ENCODE measurements at regions not wholly inside any gene's neighbourhood (a gene's known extent, or its start where the extent isn't known, plus 50 kb on each side); places are given as distances from the start of the nearest gene placed in this dataset.

- Histone ChIP-seq H3K36me3 (no peaks in the 10 kb centered on the region), H3K27ac (no peak overlapping the region), H4K20me1 (no peaks in the 10 kb centered on the region), H3K4me3 (no peak overlapping the region), H3K4me1 (no peaks in the 10 kb centered on the region), H3K27me3 (no peaks in the 10 kb centered on the region), H3K4me2 (no peak overlapping the region), H3K9me3 (replicated peaks in 1 of 11) (no peaks in the 10 kb centered on the region), H3K9ac (no peak overlapping the region)
- no peak for TF ChIP-seq Cebpa-rat (IDR thresholded peaks at IDR 0.05)
Observed at GRCh38 chr16:17984810-17985209, 351.7 kb downstream of the NPIPA8 start.

- no peak overlapping the region for H3K4me2 ChIP-seq
- TF ChIP-seq Cebpa-rat (IDR thresholded peaks at IDR 0.05), result no peak
- no peaks in the 10 kb centered on the region for H4K20me1 ChIP-seq
- H3K4me1 ChIP-seq, result no peaks in the 10 kb centered on the region
- H3K4me3 ChIP-seq, result no peak overlapping the region
- no peak overlapping the region for H3K27ac ChIP-seq
- H3K9ac ChIP-seq, result no peak overlapping the region
- no peaks in the 10 kb centered on the region for H3K27me3 ChIP-seq
- no peaks in the 10 kb centered on the region for H3K36me3 ChIP-seq
- H3K9me3 ChIP-seq (replicated peaks in 1 of 11), result no peaks in the 10 kb centered on the region
Observed at GRCh38 chr16:17983847-17984639, 352.5 kb downstream of the NPIPA8 start.

DNA sequence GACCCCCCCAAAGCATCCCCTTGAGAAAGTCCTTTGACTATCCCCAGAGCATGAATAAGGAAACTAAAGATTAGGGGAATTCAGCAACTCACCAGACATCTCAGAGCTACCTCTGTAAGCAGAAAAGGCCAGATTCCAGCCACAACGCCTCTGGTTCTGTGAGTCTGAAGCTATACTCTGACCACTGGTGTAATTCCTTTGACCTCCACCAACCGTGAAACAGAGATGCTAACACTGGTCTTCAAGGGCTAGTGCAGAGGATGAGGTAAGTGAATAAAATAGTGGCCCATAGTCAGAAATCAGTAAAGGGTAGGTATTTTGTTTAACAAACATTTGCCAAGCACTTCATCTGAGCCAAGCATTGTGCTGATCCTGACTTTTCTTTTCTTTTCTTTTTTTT is 353.4 kb downstream of the NPIPA8 start:
- Histone ChIP-seq H3K36me3 (no peaks in the 10 kb centered on the region), H3K4me3 (no peak overlapping the region), H4K20me1 (no peaks in the 10 kb centered on the region), H3K9ac (no peak overlapping the region), H3K4me2 (no peak overlapping the region), H3K27ac (no peak overlapping the region), H3K4me1 (no peaks in the 10 kb centered on the region), H3K27me3 (no peaks in the 10 kb centered on the region), H3K9me3 (replicated peaks in 1 of 11) (no peaks in the 10 kb centered on the region)
- TF ChIP-seq Cebpa-rat (IDR thresholded peaks at IDR 0.05), result no peak

DNA sequence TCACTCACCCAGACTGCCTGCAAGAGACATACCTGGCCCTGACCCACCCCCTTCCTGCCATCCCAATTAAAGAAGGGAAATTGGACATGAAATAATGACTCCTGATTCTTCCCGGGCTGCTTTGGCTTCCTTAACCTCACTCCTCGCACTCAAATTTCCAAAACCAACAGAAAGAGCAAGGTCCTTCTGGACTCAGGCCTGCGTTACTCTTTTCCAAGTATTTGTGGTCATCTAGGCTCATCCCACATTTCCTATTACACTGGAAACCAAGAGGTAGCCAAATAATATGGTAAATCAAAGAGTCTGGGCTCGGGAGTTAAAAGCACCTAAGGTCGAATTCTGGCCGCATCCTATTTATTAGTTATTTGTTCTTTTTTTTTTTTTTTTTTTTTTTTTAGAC is 359.3 kb downstream of the NPIPA8 start:
- Histone ChIP-seq H3K36me3 (no peaks in the 10 kb centered on the region), H3K4me3 (no peak overlapping the region), H3K4me2 (no peak overlapping the region), H4K20me1 (no peaks in the 10 kb centered on the region), H3K27ac (no peak overlapping the region), H3K9me3 (replicated peaks in 1 of 11) (no peaks in the 10 kb centered on the region), H3K4me1 (no peaks in the 10 kb centered on the region), H3K27me3 (no peaks in the 10 kb centered on the region), H3K9ac (no peak overlapping the region)
- TF ChIP-seq Cebpa-rat (IDR thresholded peaks at IDR 0.05), result no peak

DNA sequence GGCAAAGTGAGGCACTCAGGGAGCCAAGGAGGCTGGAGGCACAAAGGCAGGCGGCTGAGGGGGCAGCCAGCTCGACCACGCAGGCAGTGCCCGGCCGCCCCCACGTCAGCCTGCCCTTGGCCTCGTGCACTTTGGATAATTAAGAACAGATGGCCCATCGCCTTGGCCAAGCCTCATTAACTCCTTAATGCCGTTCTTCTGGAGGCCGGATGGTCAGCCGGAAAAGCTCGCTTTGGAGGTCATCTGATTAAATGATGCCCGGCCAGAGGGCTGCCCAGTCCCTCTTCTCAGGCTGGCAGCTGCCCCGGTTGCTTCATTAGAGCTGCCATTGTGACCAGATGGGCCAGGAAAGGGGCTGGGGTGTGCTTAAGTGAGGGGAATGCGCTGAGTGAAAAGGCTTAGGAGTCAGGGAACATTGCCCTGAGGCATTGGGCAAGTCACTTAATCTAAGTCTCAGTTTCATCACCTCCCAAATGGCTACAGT is 364.0 kb downstream of the NPIPA8 start:
- H3K4me1 ChIP-seq, result no peaks in the 10 kb centered on the region
- H3K4me2 ChIP-seq, result no peak overlapping the region
- no peak overlapping the region for H3K4me3 ChIP-seq
- no peaks in the 10 kb centered on the region for H3K27me3 ChIP-seq
- no peak overlapping the region for H3K27ac ChIP-seq
- no peaks in the 10 kb centered on the region for H3K36me3 ChIP-seq
- no peaks in the 10 kb centered on the region for H4K20me1 ChIP-seq
- H3K9me3 ChIP-seq (replicated peaks in 1 of 11), result peaks cover 0 to 4% (median 0%) of the 10 kb centered on the region in 11 experiments; a peak in 1 of 22 replicates
- no peak for TF ChIP-seq Cebpa-rat (IDR thresholded peaks at IDR 0.05)
- no peak overlapping the region for H3K9ac ChIP-seq

GRCh38 chr16:17970816-17971331 is 365.7 kb downstream of the NPIPA8 start:
- H3K4me1 ChIP-seq, result no peaks in the 10 kb centered on the region
- no peaks in the 10 kb centered on the region for H3K36me3 ChIP-seq
- no peak overlapping the region for H3K4me3 ChIP-seq
- H3K27me3 ChIP-seq, result no peaks in the 10 kb centered on the region
- no peak overlapping the region for H3K4me2 ChIP-seq
- H3K9ac ChIP-seq, result no peak overlapping the region
- peaks cover 0 to 10% (median 0%) of the 10 kb centered on the region in 11 experiments; a peak in 3 of 22 replicates for H3K9me3 ChIP-seq (replicated peaks in 1 of 11)
- H4K20me1 ChIP-seq, result no peaks in the 10 kb centered on the region
- TF ChIP-seq Cebpa-rat (IDR thresholded peaks at IDR 0.05), result no peak
- no peak overlapping the region for H3K27ac ChIP-seq

GRCh38 chr16:17970157-17970765 is 366.3 kb downstream of the NPIPA8 start:
- Histone ChIP-seq H3K4me2 (no peak overlapping the region), H3K27ac (no peak overlapping the region), H3K9me3 (replicated peaks in 1 of 11) (peaks cover 0 to 10% (median 0%) of the 10 kb centered on the region in 11 experiments; a peak in 3 of 22 replicates), H3K27me3 (no peaks in the 10 kb centered on the region), H3K36me3 (no peaks in the 10 kb centered on the region), H3K4me3 (no peak overlapping the region), H4K20me1 (no peaks in the 10 kb centered on the region), H3K4me1 (no peaks in the 10 kb centered on the region), H3K9ac (no peak overlapping the region)
- no peak for TF ChIP-seq Cebpa-rat (IDR thresholded peaks at IDR 0.05)

- no peak overlapping the region for H3K27ac ChIP-seq
- no peak overlapping the region for H3K9ac ChIP-seq
- no peaks in the 10 kb centered on the region for H3K4me1 ChIP-seq
- H3K4me2 ChIP-seq, result no peak overlapping the region
- peaks cover 0 to 20% (median 10%) of the 10 kb centered on the region in 11 experiments; a peak in 10 of 22 replicates for H3K9me3 ChIP-seq (replicated peaks in 1 of 11)
- TF ChIP-seq Cebpa-rat (IDR thresholded peaks at IDR 0.05), result no peak
- H4K20me1 ChIP-seq, result no peaks in the 10 kb centered on the region
- no peak overlapping the region for H3K4me3 ChIP-seq
- no peaks in the 10 kb centered on the region for H3K27me3 ChIP-seq
- no peaks in the 10 kb centered on the region for H3K36me3 ChIP-seq
Observed at GRCh38 chr16:17965133-17965900, 371.2 kb downstream of the NPIPA8 start.

- H3K9ac ChIP-seq, result no peak overlapping the region
- H3K4me3 ChIP-seq, result no peak overlapping the region
- no peak overlapping the region for H3K4me2 ChIP-seq
- H3K4me1 ChIP-seq, result no peaks in the 10 kb centered on the region
- H3K27me3 ChIP-seq, result no peaks in the 10 kb centered on the region
- H3K27ac ChIP-seq, result no peak overlapping the region
- H3K36me3 ChIP-seq, result no peaks in the 10 kb centered on the region
- peaks cover 0 to 20% (median 10%) of the 10 kb centered on the region in 11 experiments; a peak in 10 of 22 replicates for H3K9me3 ChIP-seq (replicated peaks in 1 of 11)
- H4K20me1 ChIP-seq, result no peaks in the 10 kb centered on the region
- TF ChIP-seq Cebpa-rat (IDR thresholded peaks at IDR 0.05), result no peak
Observed at GRCh38 chr16:17964196-17964595, 372.3 kb downstream of the NPIPA8 start.
